Activated CD4-positive, alpha-beta T cell treated with anti-CD3 and anti-CD28 coated beads for 1 hour (primary cell): ENCODE measurements at regions not wholly inside any gene's neighbourhood (a gene's known extent, or its start where the extent isn't known, plus 50 kb on each side); places are given as distances from the start of the nearest gene placed in this dataset.

Experiments
- DNase-seq: peaks from one replicate; pipeline ENCODE4 v3.0.0-alpha.2; 2020

DNA sequence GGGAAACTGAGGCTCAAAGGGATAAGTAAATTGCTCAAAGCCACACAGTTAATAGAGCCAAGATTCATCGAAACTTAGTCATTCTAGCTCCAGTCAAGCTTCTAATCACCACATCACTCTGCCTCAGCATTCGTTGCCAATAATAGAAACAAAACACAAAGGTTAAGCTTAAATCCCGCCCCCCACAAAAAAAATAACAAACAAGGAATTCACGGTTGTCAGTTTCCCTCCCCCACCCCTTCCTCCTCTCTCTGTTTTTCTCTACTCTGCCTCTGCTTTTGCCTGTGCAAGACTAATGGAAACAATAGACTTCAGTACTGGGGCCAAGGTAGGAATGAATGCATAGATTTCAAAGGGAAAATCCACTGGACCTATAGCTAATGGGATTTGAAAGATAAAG is 70.7 kb upstream of the ZNF644 start:
- DNase-seq: no peak

DNA sequence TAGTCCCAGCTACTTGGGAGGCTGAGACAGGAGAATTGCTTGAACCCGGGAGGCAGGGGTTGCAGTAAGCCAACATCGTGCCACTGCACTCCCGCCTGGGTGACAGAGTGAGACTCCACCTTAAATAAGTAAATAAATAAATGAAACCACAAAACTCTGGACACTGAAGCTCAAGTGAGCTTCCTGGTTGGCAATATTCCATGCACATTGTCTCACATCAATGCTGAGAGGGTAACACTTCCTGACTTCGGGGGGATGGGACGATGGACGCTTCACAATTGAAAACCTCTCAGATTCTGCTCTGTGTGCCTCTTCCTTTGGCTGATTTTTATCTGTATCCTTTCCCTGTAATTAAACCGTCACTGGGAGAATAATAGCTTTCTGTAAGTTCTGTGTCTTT is 70.0 kb upstream of the ZNF644 start:
- DNase-seq: no peak

DNA sequence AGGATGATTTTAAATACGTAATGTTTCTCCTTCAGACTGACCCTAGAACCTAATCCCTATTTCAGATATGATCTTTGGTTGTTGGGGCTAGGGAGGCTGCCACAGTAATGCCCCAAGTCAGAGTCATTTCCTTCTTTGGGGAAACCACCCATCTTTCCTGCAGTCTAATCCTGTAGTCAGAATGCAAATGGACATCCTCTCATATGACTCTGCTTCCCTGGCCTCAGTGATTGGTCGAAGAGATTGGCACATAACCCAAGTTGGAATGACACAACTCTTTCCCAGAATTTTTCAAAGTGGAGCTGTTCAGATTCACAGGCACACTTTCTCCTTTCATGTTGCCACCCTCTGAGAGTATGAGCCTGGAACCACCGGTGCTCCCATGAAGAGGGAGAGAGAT is 58.8 kb upstream of the ZNF644 start:
- DNase-seq: no peak

DNA sequence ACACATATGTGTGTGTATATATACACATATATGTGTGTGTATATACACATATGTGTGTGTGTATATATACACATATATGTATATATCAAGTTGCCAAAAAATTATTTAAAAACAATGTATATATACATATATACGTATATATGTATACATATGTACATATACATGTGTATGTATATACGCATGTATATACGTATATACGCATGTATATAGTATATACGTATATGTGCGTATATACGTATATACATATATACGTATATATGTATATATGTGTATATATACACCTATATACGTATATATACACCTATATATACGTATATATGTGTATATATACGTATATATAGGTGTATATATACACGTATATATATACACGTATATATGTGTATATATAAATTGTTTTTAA is 57.0 kb upstream of the ZNF644 start:
- DNase-seq: no peak

DNA sequence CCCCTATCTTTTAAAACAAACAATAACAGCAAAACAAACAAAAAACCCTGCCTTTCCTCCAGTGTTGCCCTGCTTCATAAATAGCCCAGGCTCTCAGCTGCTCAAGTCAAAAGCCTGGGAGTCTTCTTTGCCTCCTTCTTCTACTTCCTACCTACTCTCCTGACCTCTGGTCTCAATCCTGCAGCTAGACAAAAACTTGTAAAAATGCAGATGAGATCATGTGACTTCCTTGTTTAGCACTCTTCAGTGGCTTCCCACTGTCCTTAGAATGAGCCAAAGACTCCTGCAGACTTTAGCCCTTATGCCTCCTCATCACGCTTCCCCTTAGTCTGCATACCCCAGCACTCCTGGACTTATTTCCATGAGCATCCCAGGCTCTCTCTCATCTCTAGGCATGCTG is 55.0 kb upstream of the ZNF644 start:
- DNase-seq: no peak

DNA sequence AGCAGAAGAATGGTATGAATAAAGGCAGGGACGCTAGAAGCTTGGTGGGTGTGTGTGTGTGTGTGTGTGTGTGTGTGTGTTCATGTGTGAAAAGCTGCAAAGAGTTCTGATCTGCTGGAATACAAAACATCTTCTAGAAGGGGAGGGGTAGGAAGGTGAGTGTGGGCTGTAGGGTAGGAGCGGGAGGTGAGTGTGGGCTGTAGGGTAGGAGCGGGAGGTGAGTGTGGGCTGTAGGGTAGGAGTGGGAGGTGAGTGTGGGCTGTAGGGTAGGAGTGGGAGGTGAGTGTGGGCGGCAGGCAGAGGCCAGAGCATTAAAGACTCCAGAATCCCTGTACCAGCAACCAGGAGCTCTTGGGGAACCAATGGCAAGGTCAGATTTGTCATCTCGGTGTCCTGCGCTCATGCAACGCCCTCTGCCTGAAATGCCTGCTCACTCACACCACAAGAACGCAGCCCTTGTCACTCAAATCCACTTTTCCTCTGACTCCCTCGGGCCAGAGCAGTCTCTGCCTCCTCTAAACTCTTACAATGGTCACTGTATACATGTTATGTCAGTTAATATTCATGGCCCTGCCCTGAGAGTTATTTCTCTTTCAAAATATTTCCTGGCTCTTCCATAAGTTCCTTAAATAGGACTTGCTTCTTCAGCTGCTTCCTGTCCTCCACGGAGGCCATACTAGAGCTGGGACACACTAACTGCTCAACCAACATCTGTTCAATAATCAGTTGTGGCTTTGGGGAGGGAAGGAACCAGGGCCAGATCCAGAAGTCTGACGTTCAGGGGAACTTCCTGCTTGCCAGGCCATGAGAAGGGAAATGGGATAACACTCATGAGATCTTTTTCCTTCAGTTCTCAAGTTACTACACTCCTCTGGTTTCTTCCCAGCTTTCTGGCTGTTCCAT is 53.6 kb upstream of the ZNF644 start:
- no peak for DNase-seq

DNA sequence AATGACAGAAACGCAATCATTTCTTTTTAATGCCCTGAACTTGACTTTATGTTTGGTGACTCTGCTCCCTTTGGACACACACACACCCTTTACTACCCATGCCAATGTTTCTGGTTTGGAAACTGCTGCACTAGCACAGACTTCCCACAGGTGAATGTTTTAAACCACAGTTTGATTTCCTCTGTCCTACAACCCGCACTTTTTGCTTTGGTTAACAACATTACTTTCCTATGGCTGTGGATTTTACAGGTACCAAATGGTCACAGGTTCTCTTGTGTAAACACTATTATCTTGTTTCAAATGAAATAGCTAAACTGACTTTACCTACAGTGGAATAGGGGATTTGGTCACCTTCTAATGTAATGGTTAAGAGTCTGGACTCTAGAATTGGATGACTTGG is 51.5 kb upstream of the ZNF644 start:
- DNase-seq: no peak

DNA sequence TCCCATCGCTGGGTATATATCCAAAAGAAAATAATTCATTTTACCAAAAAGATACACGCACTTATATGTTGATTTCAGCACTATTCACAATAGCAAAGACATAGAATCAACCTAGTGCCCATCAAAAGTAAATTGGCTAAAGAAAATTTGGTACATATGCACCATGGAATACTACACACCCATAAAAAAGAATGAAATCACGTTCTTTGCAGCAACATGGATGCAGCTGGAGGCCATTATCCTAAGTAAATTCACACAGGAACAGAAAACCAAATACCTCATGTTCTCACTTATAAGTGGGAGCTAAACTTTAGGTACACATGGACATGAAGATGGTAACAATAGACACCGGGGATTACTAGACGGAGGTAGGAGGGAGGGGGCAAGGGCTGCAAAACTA is 50.0 kb upstream of the ZNF644 start:
- DNase-seq: no peak
